A673 (cell line): ENCODE measurements at regions not wholly inside any gene's neighbourhood (a gene's known extent, or its start where the extent isn't known, plus 50 kb on each side); places are given as distances from the start of the nearest gene placed in this dataset.

Experiments used
- BruUV-seq: library from RNA; stranded (reverse); fragments of 400-500 nt; replicated peaks from 2 replicates; lab custom pipeline; 2021; lab: Mats Ljungman, UMichigan
- CTCF ChIA-PET: fragments of 300-600 bp; sonication (Branson Sonifier 250); formaldehyde crosslinking; loops from one replicate; lab custom pipeline; 2022; ENCODE audit warnings: antibody characterized with exemption; lab: Charles Lee
- POLR2A ChIA-PET: fragments of 300-600 bp; sonication (Branson Sonifier 250); formaldehyde crosslinking; loops from one replicate; lab custom pipeline; 2022; ENCODE audit warnings: antibody characterized with exemption; ENCODE audit not compliant: low non-redundant PET; lab: Charles Lee
- DNase-seq: peaks from one replicate; pipeline ENCODE4 v3.0.0-alpha.2; 2015; ENCODE audit warnings: low spot score
- H3K27ac ChIP-seq: fragments of 200-600 bp; sonication (generic); 2 replicates; pipeline ENCODE4 v1.5.1; 2016; ENCODE audit warnings: mixed run types, low read depth, mild to moderate bottlenecking, mixed read lengths, antibody characterized with exemption, low read length; ENCODE audit not compliant: poor library complexity, severe bottlenecking
- H3K27me3 ChIP-seq: fragments of 200-600 bp; sonication (generic); replicated peaks from 2 replicates; pipeline ENCODE4 v1.6.1; 2017; ENCODE audit warnings: mixed run types, low read depth, mild to moderate bottlenecking, mixed read lengths, antibody characterized with exemption, low read length; ENCODE audit not compliant: insufficient read depth, poor library complexity
- H3K36me3 ChIP-seq: fragments of 200-600 bp; sonication (generic); 2 replicates; pipeline ENCODE4 v1.6.1; 2016; ENCODE audit warnings: mixed run types, mild to moderate bottlenecking, mixed read lengths, antibody characterized with exemption, low read length; ENCODE audit not compliant: insufficient read depth, poor library complexity, severe bottlenecking
- H3K4me1 ChIP-seq: fragments of 200-600 bp; sonication (generic); 2 replicates; pipeline ENCODE4 v1.6.1; 2017; ENCODE audit warnings: mixed run types, mild to moderate bottlenecking, mixed read lengths, antibody characterized with exemption, low read length; ENCODE audit not compliant: insufficient read depth, poor library complexity, severe bottlenecking
- H3K4me3 ChIP-seq: fragments of 200-600 bp; sonication (generic); 2 replicates; pipeline ENCODE4 v1.5.1; 2016; ENCODE audit warnings: low read depth, mixed run types, mild to moderate bottlenecking, mixed read lengths, low read length; ENCODE audit not compliant: poor library complexity, severe bottlenecking
- H3K9me3 ChIP-seq: fragments of 200-600 bp; sonication (generic); 2 replicates; pipeline ENCODE4 v1.6.1; 2016; ENCODE audit warnings: mixed run types, low read depth, mild to moderate bottlenecking, mixed read lengths, antibody characterized with exemption, low read length; ENCODE audit not compliant: poor library complexity, severe bottlenecking
- EZH2 ChIP-seq: fragments of 200-600 bp; sonication (generic); IDR thresholded peaks from 2 replicates; pipeline ENCODE4 v1.6.1; 2017; ENCODE audit warnings: borderline replicate concordance, low read depth, mild to moderate bottlenecking, mixed read lengths, antibody characterized with exemption, low read length; ENCODE audit not compliant: poor library complexity, severe bottlenecking
- intact Hi-C: fragments of 100-400 bp; cut with micrococcal nuclease; formaldehyde crosslinking; loops from one replicate; pipeline ENCODE4 v1.10.0; 2022; ENCODE audit not compliant: unreplicated experiment
- TF ChIP-seq, protein P1 (sequence below): fragments of 300-800, 200-600 bp; sonication (generic); conservative IDR thresholded peaks from 2 replicates; pipeline ENCODE4 v1.5.1; 2017; ENCODE audit warnings: low read depth, mild to moderate bottlenecking, antibody characterized with exemption, low read length, moderate library complexity, mixed read lengths

DNA sequence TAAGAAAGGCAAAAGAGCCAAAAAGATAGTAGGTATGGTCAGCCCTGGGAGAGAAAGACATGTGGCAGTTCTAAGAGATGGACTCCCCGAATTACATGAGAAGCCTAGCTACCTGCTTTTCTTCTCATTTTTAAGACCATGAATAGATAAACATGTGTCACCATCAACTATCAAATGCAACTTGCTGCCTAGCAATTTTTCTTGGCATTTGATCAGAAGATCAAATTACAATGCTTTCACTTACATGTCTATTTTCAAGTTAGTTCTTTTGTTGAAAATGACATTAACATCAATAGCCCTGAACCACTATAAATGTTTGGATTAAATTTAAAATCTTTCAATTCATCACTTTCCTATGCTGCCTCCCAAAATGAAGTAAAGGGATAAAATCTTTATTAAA lies 212.3 kb downstream of the HHIPL2 start:
- no peaks in the 10 kb centered on the region for H3K9me3 ChIP-seq
- H3K27me3 ChIP-seq: no peaks in the 10 kb centered on the region
- no peak overlapping the region for H3K27ac ChIP-seq
- no peak overlapping the region for H3K4me3 ChIP-seq
- ChIA-PET CTCF (no interaction called here), POLR2A (no interaction called here)
- no peaks in the 10 kb centered on the region for H3K4me1 ChIP-seq
- H3K36me3 ChIP-seq: no peaks in the 10 kb centered on the region
- TF ChIP-seq, protein P1, sequence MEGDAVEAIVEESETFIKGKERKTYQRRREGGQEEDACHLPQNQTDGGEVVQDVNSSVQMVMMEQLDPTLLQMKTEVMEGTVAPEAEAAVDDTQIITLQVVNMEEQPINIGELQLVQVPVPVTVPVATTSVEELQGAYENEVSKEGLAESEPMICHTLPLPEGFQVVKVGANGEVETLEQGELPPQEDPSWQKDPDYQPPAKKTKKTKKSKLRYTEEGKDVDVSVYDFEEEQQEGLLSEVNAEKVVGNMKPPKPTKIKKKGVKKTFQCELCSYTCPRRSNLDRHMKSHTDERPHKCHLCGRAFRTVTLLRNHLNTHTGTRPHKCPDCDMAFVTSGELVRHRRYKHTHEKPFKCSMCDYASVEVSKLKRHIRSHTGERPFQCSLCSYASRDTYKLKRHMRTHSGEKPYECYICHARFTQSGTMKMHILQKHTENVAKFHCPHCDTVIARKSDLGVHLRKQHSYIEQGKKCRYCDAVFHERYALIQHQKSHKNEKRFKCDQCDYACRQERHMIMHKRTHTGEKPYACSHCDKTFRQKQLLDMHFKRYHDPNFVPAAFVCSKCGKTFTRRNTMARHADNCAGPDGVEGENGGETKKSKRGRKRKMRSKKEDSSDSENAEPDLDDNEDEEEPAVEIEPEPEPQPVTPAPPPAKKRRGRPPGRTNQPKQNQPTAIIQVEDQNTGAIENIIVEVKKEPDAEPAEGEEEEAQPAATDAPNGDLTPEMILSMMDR: no peak
- TF ChIP-seq EZH2: no peak
- BruUV-seq: no TSS peak
- no peak for DNase-seq
- intact Hi-C loops: no loop called here

GRCh38 chr1:222334026-222334680 lies 213.8 kb downstream of the HHIPL2 start:
- POLR2A ChIA-PET: no interaction called here
- no peak overlapping the region for H3K27ac ChIP-seq
- CTCF ChIA-PET: no interaction called here
- H3K36me3 ChIP-seq: no peaks in the 10 kb centered on the region
- DNase-seq: no peak
- TF ChIP-seq, protein P1: no peak
- TF ChIP-seq EZH2: no peak
- H3K27me3 ChIP-seq: no peaks in the 10 kb centered on the region
- H3K4me3 ChIP-seq: no peak overlapping the region
- no TSS peak for BruUV-seq
- no peaks in the 10 kb centered on the region for H3K9me3 ChIP-seq
- intact Hi-C loops: no loop called here
- no peaks in the 10 kb centered on the region for H3K4me1 ChIP-seq

- no peak overlapping the region for H3K27ac ChIP-seq
- no peaks in the 10 kb centered on the region for H3K27me3 ChIP-seq
- no peaks in the 10 kb centered on the region for H3K9me3 ChIP-seq
- no peaks in the 10 kb centered on the region for H3K4me1 ChIP-seq
- POLR2A ChIA-PET: no interaction called here
- intact Hi-C loops: no loop called here
- no TSS peak for BruUV-seq
- DNase-seq: no peak
- no peak overlapping the region for H3K4me3 ChIP-seq
- TF ChIP-seq, protein P1: no peak
- no peak for TF ChIP-seq EZH2
- CTCF ChIA-PET: no interaction called here
- no peaks in the 10 kb centered on the region for H3K36me3 ChIP-seq
Measured at GRCh38 chr1:222331765-222332164, 216.1 kb downstream of the HHIPL2 start.
